K562 (cell line): ENCODE measurements at regions not wholly inside any gene's neighbourhood (a gene's known extent, or its start where the extent isn't known, plus 50 kb on each side); places are given as distances from the start of the nearest gene placed in this dataset.

Experiments used
- ATAC-seq: fragments of 200-7000 bp; cut with Tn5 transposase; 3 replicates; pipeline ENCODE4 v1.9.1; 2020; ENCODE audit warnings: moderate library complexity
- BruUV-seq: library from RNA; stranded (reverse); fragments of 400-500 nt; replicated peaks from 2 replicates; lab custom pipeline; 2021; lab: Mats Ljungman, UMichigan
- CTCF ChIA-PET: fragments of 300-600 bp; formaldehyde crosslinking; extraction: SDS; loops from one replicate; lab custom pipeline; 2021; ENCODE audit warnings: low intra/inter-chr PET ratio; lab: Yijun Ruan, JAX
- POLR2A ChIA-PET: fragments of 300-600, 350-650 bp; sonication (Branson Sonifier 250); formaldehyde crosslinking; extraction: SDS; loops from one replicate; lab custom pipeline; 2021; ENCODE audit warnings: antibody characterized with exemption, inconsistent platforms; lab: Yijun Ruan, JAX
- DNase-seq, 4 experiments: peaks; one replicate each; pipeline versions ENCODE4 v3.0.0 to v3.0.0-alpha.2; 2011 to 2018; ENCODE audit warnings: low spot score in 3 of 4, mixed read lengths in 3 of 4; ENCODE audit errors: extremely low read depth in 1 of 4
- FAIRE-seq: peaks from 2 replicates; lab custom pipeline; 2011; peaks lifted over from hg19 to GRCh38; lab: Jason Lieb, UNC
- H2AFZ ChIP-seq: 2 replicates; pipeline ENCODE4 v1.6.0; 2011; ENCODE audit warnings: low read depth, low read length, control low read depth, inconsistent platforms
- H3K27ac ChIP-seq: fragments of 200-600 bp; 3 replicates; pipeline ENCODE4 v1.8.0; 2011; ENCODE audit warnings: low read depth, mild to moderate bottlenecking, control low read depth, inconsistent platforms, low read length, moderate library complexity, mixed read lengths; ENCODE audit errors: extremely low read depth
- H3K27me3 ChIP-seq, 2 experiments: fragments of 300-600 bp in 1 of 2; 2 replicates in 1 of 2; 3 replicates in 1 of 2; pipeline versions ENCODE4 v1.6.0 to v1.8.0; 2011; ENCODE audit warnings: inconsistent platforms in 2 of 2, low read length in 2 of 2, mild to moderate bottlenecking in 1 of 2, mixed read lengths in 1 of 2, moderate library complexity in 1 of 2; ENCODE audit not compliant: control insufficient read depth in 2 of 2, insufficient read depth in 2 of 2
- H3K36me3 ChIP-seq: fragments of 300-600 bp; 3 replicates; pipeline ENCODE4 v1.8.0; 2011; ENCODE audit warnings: mild to moderate bottlenecking, low read length, inconsistent platforms; ENCODE audit not compliant: control insufficient read depth, insufficient read depth
- H3K4me1 ChIP-seq, 2 experiments: fragments of 200-600 bp in 1 of 2; replicated peaks in 1 of 2; 2 replicates in 1 of 2; 3 replicates in 1 of 2; pipeline versions ENCODE4 v1.5.1 to v1.8.0; 2011; ENCODE audit warnings: inconsistent platforms in 2 of 2, low read length in 2 of 2, mild to moderate bottlenecking in 1 of 2, mixed read lengths in 1 of 2, moderate library complexity in 1 of 2; ENCODE audit not compliant: control insufficient read depth in 2 of 2, insufficient read depth in 2 of 2
- H3K4me2 ChIP-seq: 2 replicates; pipeline ENCODE4 v1.6.1; 2011; ENCODE audit warnings: low read length, control low read depth, inconsistent platforms, mixed read lengths; ENCODE audit not compliant: insufficient read depth
- H3K4me3 ChIP-seq: fragments of 200-600 bp; sonication (generic), shearing (Covaris generic); 2 replicates; pipeline ENCODE4 v1.5.1; 2016; ENCODE audit warnings: control low read depth, inconsistent platforms
- H3K79me2 ChIP-seq: fragments of 200-600 bp; 3 replicates; pipeline ENCODE4 v1.8.0; 2011; ENCODE audit warnings: low read length, inconsistent platforms; ENCODE audit not compliant: control insufficient read depth, insufficient read depth
- H3K9ac ChIP-seq, 2 experiments: 2 replicates each; pipeline versions ENCODE4 v1.6.0 to v1.6.1; 2011; ENCODE audit warnings: low read depth in 2 of 2, low read length in 2 of 2, control low read depth in 1 of 2, inconsistent platforms in 1 of 2, mild to moderate bottlenecking in 1 of 2, mixed read lengths in 1 of 2; ENCODE audit not compliant: insufficient read depth in 1 of 2
- H3K9me1 ChIP-seq: one replicate; pipeline ENCODE4 v1.6.0; 2011; ENCODE audit warnings: inconsistent platforms, mild to moderate bottlenecking, low read length, moderate library complexity; ENCODE audit not compliant: control insufficient read depth, insufficient read depth
- H3K9me3 ChIP-seq: replicated peaks from 2 replicates; pipeline ENCODE4 v1.5.1; 2011; ENCODE audit warnings: low read depth, low read length, inconsistent platforms; ENCODE audit not compliant: control insufficient read depth, insufficient read depth
- H4K20me1 ChIP-seq: replicated peaks from 2 replicates; pipeline ENCODE4 v1.6.1; 2011; ENCODE audit warnings: low read length, inconsistent platforms, mixed read lengths; ENCODE audit not compliant: control insufficient read depth, insufficient read depth
- BCOR ChIP-seq: fragments of 450-650 bp; IDR thresholded peaks from 2 replicates; pipeline ENCODE4 v1.6.1; 2016
- BDP1 ChIP-seq: IDR thresholded peaks from 3 replicates; pipeline ENCODE4 v1.6.1; 2011; ENCODE audit not compliant: insufficient read length, insufficient read depth
- FOXJ2 ChIP-seq: fragments of 200-800 bp; sonication (Bioruptor generic); IDR thresholded peaks from 2 replicates; pipeline ENCODE4 v1.6.1; 2016; ENCODE audit warnings: missing genetic modification characterization, missing compliant biosample characterization
- FUS ChIP-seq: fragments of 200-400 bp; formaldehyde crosslinking; optimal IDR thresholded peaks from 2 replicates; pipeline ENCODE3; 2017; ENCODE audit warnings: low read depth, low read length
- ILK ChIP-seq: fragments of 450-650 bp; IDR thresholded peaks from 2 replicates; pipeline ENCODE4 v1.6.1; 2016; ENCODE audit warnings: missing genetic modification characterization, low read depth, mild to moderate bottlenecking, missing compliant biosample characterization, moderate library complexity, borderline replicate concordance
- MTA1 ChIP-seq: fragments of 450-650 bp; IDR thresholded peaks from 2 replicates; pipeline ENCODE4 v1.6.1; 2017; ENCODE audit warnings: borderline replicate concordance
- POLR2H ChIP-seq: IDR thresholded peaks from 2 replicates; pipeline ENCODE4 v1.6.1; 2016; ENCODE audit warnings: missing genetic modification characterization, low read depth, mild to moderate bottlenecking, control low read depth, missing compliant biosample characterization, moderate library complexity
- POLR3A ChIP-seq: IDR thresholded peaks from 2 replicates; pipeline ENCODE4 v1.6.1; 2011; ENCODE audit warnings: borderline replicate concordance, mild to moderate bottlenecking, moderate library complexity; ENCODE audit not compliant: insufficient read length, insufficient read depth; ENCODE audit errors: extremely low read depth
- SREBF1 ChIP-seq: fragments of 150-350 bp; IDR thresholded peaks from 2 replicates; pipeline ENCODE4 v1.6.1; 2014; ENCODE audit warnings: antibody characterized with exemption, low read depth, low read length, borderline replicate concordance
- ZBED1 ChIP-seq: IDR thresholded peaks from 2 replicates; pipeline ENCODE4 v1.6.1; 2014
- ZNF146 ChIP-seq: IDR thresholded peaks from one replicate; pipeline ENCODE4 v1.6.1; 2018; ENCODE audit warnings: missing compliant biosample characterization; ENCODE audit not compliant: unreplicated experiment
- ZNF165 ChIP-seq: fragments of 250-450 bp; sonication (Bioruptor Pico); IDR thresholded peaks from 2 replicates; pipeline ENCODE4 v1.4.0; 2020; ENCODE audit warnings: borderline replicate concordance
- ZNF175 ChIP-seq: fragments of 200-800 bp; sonication (Bioruptor generic); IDR thresholded peaks from 2 replicates; pipeline ENCODE4 v1.6.1; 2016; ENCODE audit warnings: low read depth, mild to moderate bottlenecking, missing genetic modification characterization, missing compliant biosample characterization
- ZNF436 ChIP-seq: fragments of 250-450, 450-650 bp; sonication (Bioruptor Pico); formaldehyde crosslinking; IDR thresholded peaks from 2 replicates; pipeline ENCODE4 v1.7.0; 2020; ENCODE audit warnings: mild to moderate bottlenecking
- ZNF57 ChIP-seq: fragments of 450-650 bp; formaldehyde crosslinking; IDR thresholded peaks from 2 replicates; pipeline ENCODE4 v1.4.0; 2020; ENCODE audit warnings: mild to moderate bottlenecking, moderate library complexity
- WGBS: fragments of 100-300 bp; shearing (Covaris generic); methylation state at CpG from one replicate; pipeline ENCODE4 v1.1.6; 2016; ENCODE audit warnings: low coverage, mixed read lengths; ENCODE audit not compliant: insufficient coverage; ENCODE audit errors: missing lambda C conversion rate; 5-methylcytosine and 5-hydroxymethylcytosine counted together
- in situ Hi-C: fragments of 300-500 bp; cut with MboI; formaldehyde crosslinking; loops from 4 replicates; pipeline ENCODE4 v1.15.0; 2018; ENCODE audit warnings: inconsistent platforms, mixed read lengths
- intact Hi-C: fragments of 100-400 bp; cut with micrococcal nuclease; formaldehyde crosslinking; loops from 2 replicates; pipeline ENCODE4 v1.14.2; 2022
- TF ChIP-seq, protein P1 (sequence below): fragments of 250-450 bp; sonication (Bioruptor Pico); IDR thresholded peaks from 2 replicates; pipeline ENCODE4 v1.5.0; 2021

DNA sequence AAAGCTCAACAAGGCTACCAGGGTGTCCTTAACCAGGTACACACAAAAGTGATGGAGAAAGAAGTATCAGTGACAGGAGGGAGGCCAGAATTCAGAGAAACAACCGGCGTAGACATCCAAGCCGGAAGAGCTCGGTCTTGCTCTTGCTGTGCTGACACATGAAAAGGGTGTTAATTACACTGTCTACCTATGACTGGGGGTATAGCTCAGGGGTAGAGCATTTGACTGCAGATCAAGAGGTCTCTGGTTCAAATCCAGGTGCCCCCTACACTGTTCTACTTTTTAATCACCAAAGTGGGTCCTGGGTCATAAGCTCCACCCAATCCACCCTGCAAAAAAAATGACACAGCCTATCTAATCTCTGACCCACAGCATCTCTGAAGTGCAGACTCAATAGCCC, 86.9 kb upstream of the ZNF746 start:
- no peak overlapping the region for H3K27ac ChIP-seq
- no peak for ATAC-seq
- no peaks in the 10 kb centered on the region for H4K20me1 ChIP-seq
- no TSS peak for BruUV-seq
- H3K36me3 ChIP-seq, result peaks cover 85% of the 10 kb centered on the region
- peak; percentile 46 for FAIRE-seq
- no peak for DNase-seq
- intact Hi-C loops, result no loop called here
- no peaks in the 10 kb centered on the region for H3K4me1 ChIP-seq
- H3K4me2 ChIP-seq, result no peak overlapping the region
- no peaks in the 10 kb centered on the region for H3K9me1 ChIP-seq
- no peaks in the 10 kb centered on the region for H3K79me2 ChIP-seq
- no peaks in the 10 kb centered on the region for H3K27me3 ChIP-seq
- no peak overlapping the region for H2AFZ ChIP-seq
- H3K9ac ChIP-seq, result no peak overlapping the region
- H3K9me3 ChIP-seq, result peaks cover 27% of the 10 kb centered on the region
- CTCF ChIA-PET, result no interaction called here
- WGBS, result 97% methylated on average over 4 of the region's 4 CpGs
- TF ChIP-seq POLR3A, result peak; percentile 65
- no peak for TF ChIP-seq MTA1
- TF ChIP-seq ZNF436 (CRISPR knock-in tag), result no peak
- peak; percentile 34 for TF ChIP-seq POLR2H (tag)
- TF ChIP-seq BDP1, result peak; percentile 12
- TF ChIP-seq SREBF1, result no peak
- in situ Hi-C loops, result no loop called here
- POLR2A ChIA-PET, result interaction anchor here (0.6 kb wide), 1 partner anchor 24 kb away, joined by 4 read pairs; no protein-coding TSS in a partner anchor
- H3K4me3 ChIP-seq, result no peak overlapping the region

DNA sequence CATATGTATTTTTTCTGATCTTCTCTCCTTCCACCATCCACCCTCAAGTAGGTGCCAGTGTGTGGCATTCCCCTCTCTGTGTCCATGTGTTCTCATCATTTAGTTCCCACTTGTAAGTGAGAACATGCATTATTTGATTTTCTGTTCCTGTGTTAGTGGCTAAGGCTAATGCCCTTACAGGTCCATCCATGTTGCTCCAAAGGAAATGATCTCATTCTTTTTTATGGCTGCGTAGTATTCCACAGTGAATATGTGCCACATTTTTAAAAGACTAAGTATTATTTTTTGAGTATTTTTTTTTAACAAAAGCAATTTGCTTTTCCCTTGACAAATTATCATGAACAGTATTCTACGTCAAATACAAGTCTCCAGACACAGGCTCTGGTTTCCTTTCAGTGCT, 86.4 kb upstream of the ZNF746 start:
- DNase-seq (no peak), FAIRE-seq (no peak), ATAC-seq (no peak)
- ChIA-PET POLR2A (no interaction called here), CTCF (no interaction called here)
- Histone ChIP-seq H3K27ac (no peak overlapping the region), H3K79me2 (no peaks in the 10 kb centered on the region), H3K4me2 (no peak overlapping the region), H3K36me3 (peaks cover 80% of the 10 kb centered on the region), H2AFZ (no peak overlapping the region), H3K9ac (no peak overlapping the region), H3K4me3 (no peak overlapping the region), H4K20me1 (no peaks in the 10 kb centered on the region), H3K27me3 (no peaks in the 10 kb centered on the region), H3K9me1 (no peaks in the 10 kb centered on the region), H3K4me1 (no peaks in the 10 kb centered on the region), H3K9me3 (peaks cover 30% of the 10 kb centered on the region)
- TSS peak; percentile 14 for BruUV-seq
- in situ Hi-C loops, result no loop called here
- intact Hi-C loops, result no loop called here
- 96% methylated on average over 2 of the region's 2 CpGs for WGBS
- TF ChIP-seq BCOR, result peak; percentile 57
- TF ChIP-seq ZNF57 (CRISPR knock-in tag), result no peak
- TF ChIP-seq, protein P1, sequence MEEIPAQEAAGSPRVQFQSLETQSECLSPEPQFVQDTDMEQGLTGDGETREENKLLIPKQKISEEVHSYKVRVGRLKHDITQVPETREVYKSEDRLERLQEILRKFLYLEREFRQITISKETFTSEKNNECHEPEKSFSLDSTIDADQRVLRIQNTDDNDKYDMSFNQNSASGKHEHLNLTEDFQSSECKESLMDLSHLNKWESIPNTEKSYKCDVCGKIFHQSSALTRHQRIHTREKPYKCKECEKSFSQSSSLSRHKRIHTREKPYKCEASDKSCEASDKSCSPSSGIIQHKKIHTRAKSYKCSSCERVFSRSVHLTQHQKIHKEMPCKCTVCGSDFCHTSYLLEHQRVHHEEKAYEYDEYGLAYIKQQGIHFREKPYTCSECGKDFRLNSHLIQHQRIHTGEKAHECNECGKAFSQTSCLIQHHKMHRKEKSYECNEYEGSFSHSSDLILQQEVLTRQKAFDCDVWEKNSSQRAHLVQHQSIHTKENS, result no peak
- peak; percentile 98 for TF ChIP-seq ZNF146
- no peak for TF ChIP-seq ILK (tag)
- no peak for TF ChIP-seq ZNF165 (CRISPR knock-in tag)
- no peak for TF ChIP-seq FUS
- TF ChIP-seq FOXJ2 (tag), result no peak
- no peak for TF ChIP-seq ZNF175 (CRISPR knock-in tag)
- TF ChIP-seq ZBED1, result no peak
